ENCODE measurements at regions not wholly inside any gene's neighbourhood (a gene's known extent, or its start where the extent isn't known, plus 50 kb on each side); places are given as distances from the start of the nearest gene placed in this dataset.
"Not testable (repeated sequence)": the region's sequence is repeated elsewhere in the genome, so short reads cannot be mapped to it uniquely, and the experiment has no call there.

- TF ChIP-seq, protein P1, sequence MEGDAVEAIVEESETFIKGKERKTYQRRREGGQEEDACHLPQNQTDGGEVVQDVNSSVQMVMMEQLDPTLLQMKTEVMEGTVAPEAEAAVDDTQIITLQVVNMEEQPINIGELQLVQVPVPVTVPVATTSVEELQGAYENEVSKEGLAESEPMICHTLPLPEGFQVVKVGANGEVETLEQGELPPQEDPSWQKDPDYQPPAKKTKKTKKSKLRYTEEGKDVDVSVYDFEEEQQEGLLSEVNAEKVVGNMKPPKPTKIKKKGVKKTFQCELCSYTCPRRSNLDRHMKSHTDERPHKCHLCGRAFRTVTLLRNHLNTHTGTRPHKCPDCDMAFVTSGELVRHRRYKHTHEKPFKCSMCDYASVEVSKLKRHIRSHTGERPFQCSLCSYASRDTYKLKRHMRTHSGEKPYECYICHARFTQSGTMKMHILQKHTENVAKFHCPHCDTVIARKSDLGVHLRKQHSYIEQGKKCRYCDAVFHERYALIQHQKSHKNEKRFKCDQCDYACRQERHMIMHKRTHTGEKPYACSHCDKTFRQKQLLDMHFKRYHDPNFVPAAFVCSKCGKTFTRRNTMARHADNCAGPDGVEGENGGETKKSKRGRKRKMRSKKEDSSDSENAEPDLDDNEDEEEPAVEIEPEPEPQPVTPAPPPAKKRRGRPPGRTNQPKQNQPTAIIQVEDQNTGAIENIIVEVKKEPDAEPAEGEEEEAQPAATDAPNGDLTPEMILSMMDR (IDR thresholded peaks at IDR 0.05) = not testable (repeated sequence)
- TF ChIP-seq POLR2A (IDR thresholded peaks at IDR 0.05) = not testable (repeated sequence)
Observed at GRCh38 chr14:43784432-43784831, 722.7 kb downstream of the FSCB start.
